Thyroid gland (tissue), 4 donors: ENCODE measurements at regions not wholly inside any gene's neighbourhood (a gene's known extent, or its start where the extent isn't known, plus 50 kb on each side); places are given as distances from the start of the nearest gene placed in this dataset.
"Not testable (repeated sequence)": the region's sequence is repeated elsewhere in the genome, so short reads cannot be mapped to it uniquely, and the experiment has no call there.

ENCODE experiments used
- DNase-seq, 2 donors: peaks; one replicate each; pipeline ENCODE4 v3.0.0-alpha.2; 2019
- H3K27ac ChIP-seq, 3 donors: fragments of 200-600 bp; sonication (generic); 1 replicate in 2 of 3; 2 replicates in 1 of 3; pipeline ENCODE4 v1.5.1; 2016 to 2019; ENCODE audit warnings: mild to moderate bottlenecking in 1 of 3, moderate library complexity in 1 of 3
- H3K27me3 ChIP-seq: fragments of 200-600 bp; sonication (generic); one replicate; pipeline ENCODE4 v1.5.1; 2019
- H3K36me3 ChIP-seq, 2 donors: fragments of 200-600 bp; sonication (generic); one replicate each; pipeline ENCODE4 v1.5.1; 2016 to 2019
- H3K4me1 ChIP-seq, 2 donors: fragments of 200-600 bp; sonication (generic); one replicate each; pipeline ENCODE4 v1.5.1; 2017 to 2019
- H3K4me3 ChIP-seq, 3 donors: fragments of 200-600 bp; sonication (generic); replicated peaks in 1 of 3; 1 replicate in 2 of 3; 2 replicates in 1 of 3; pipeline ENCODE4 v1.5.1; 2016; ENCODE audit warnings: mild to moderate bottlenecking in 1 of 3
- H3K9me3 ChIP-seq: fragments of 200-600 bp; sonication (generic); one replicate; pipeline ENCODE4 v1.5.1; 2017
- POLR2A ChIP-seq, 2 donors: fragments of 450-650 bp; IDR thresholded peaks; one replicate each; pipeline ENCODE4 v1.6.1; 2017; ENCODE audit warnings: antibody characterized with exemption in 2 of 2, mild to moderate bottlenecking in 2 of 2, moderate library complexity in 1 of 2
- WGBS, 2 donors: methylation state at CpG; one replicate each; pipeline ENCODE4 v1.1.5; 2017; 5-methylcytosine and 5-hydroxymethylcytosine counted together
- intact Hi-C: fragments of 100-400 bp; cut with DNase I; formaldehyde crosslinking; loops from one replicate; pipeline ENCODE4 v1.15.1; 2023
- TF ChIP-seq, protein P1 (sequence below), 6 experiments: fragments of 200-600 bp in 3 of 6; fragments of 450-650 bp in 3 of 6; sonication (generic) in 3 of 6; IDR thresholded peaks; one replicate each; pipeline ENCODE4 v1.5.1; 2016 to 2019; ENCODE audit warnings: antibody characterized with exemption in 6 of 6, mild to moderate bottlenecking in 2 of 6, inconsistent platforms in 1 of 6, moderate library complexity in 1 of 6

DNA sequence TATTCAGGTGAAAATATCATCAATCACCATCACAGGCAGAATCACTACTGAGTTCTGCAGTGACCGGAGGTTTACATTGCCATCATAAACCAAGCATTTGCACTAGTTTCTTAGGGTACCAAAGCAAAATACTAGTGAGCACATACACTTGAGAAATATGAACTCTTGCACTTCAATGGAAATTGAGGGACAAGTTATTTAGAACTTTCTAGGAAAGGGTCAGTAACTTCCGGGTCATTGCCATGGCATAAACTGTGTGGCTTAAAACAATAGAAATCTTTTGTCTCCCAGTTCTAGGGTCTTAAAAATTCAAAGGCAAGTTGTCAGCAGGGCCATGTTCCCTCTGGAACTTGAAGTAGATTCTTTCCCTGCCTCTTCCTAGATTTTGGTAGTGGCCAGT, 197.5 kb downstream of the ZC3H11B start:
- H3K27me3 ChIP-seq: no peaks in the 10 kb centered on the region
- H3K9me3 ChIP-seq: no peaks in the 10 kb centered on the region
- TF ChIP-seq POLR2A (IDR thresholded peaks at IDR 0.05): no peak
- TF ChIP-seq, protein P1, sequence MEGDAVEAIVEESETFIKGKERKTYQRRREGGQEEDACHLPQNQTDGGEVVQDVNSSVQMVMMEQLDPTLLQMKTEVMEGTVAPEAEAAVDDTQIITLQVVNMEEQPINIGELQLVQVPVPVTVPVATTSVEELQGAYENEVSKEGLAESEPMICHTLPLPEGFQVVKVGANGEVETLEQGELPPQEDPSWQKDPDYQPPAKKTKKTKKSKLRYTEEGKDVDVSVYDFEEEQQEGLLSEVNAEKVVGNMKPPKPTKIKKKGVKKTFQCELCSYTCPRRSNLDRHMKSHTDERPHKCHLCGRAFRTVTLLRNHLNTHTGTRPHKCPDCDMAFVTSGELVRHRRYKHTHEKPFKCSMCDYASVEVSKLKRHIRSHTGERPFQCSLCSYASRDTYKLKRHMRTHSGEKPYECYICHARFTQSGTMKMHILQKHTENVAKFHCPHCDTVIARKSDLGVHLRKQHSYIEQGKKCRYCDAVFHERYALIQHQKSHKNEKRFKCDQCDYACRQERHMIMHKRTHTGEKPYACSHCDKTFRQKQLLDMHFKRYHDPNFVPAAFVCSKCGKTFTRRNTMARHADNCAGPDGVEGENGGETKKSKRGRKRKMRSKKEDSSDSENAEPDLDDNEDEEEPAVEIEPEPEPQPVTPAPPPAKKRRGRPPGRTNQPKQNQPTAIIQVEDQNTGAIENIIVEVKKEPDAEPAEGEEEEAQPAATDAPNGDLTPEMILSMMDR (IDR thresholded peaks at IDR 0.05): no peak
- WGBS, 2 donors: 89 to 95% methylated on average over 2 of the region's 2 CpGs
- DNase-seq: no peak
- H3K27ac ChIP-seq: no peak overlapping the region
- no peaks in the 10 kb centered on the region for H3K4me1 ChIP-seq
- no peaks in the 10 kb centered on the region for H3K36me3 ChIP-seq
- intact Hi-C loops: loop anchor here (5.0 kb wide), 1 partner anchor 1088 kb away; no protein-coding TSS in a partner anchor
- no peak overlapping the region for H3K4me3 ChIP-seq

DNA sequence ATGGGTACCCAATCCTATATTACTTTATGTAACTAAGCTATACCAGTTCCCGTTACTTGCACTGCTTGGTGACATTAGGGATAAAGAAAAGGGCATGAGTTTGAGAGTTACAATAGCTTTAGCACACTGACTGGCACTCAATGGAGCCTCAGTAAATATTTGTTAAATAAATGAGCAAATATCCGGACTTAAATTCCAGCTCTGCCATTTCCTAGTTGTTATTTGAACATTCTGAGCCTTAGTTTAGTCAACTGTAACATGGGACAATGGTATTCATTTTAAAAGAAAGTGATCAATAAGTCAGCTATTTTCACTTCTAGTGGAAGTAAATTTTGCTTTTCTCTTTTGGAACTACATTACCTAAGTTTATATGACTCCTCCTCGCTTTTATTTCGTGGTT, 198.7 kb downstream of the ZC3H11B start:
- 84 to 86% methylated on average over 4 of the region's 4 CpGs for WGBS, 2 donors
- no peaks in the 10 kb centered on the region for H3K27me3 ChIP-seq
- H3K36me3 ChIP-seq: no peaks in the 10 kb centered on the region
- no peak for TF ChIP-seq POLR2A (IDR thresholded peaks at IDR 0.05)
- TF ChIP-seq, protein P1 (IDR thresholded peaks at IDR 0.05): no peak
- no peaks in the 10 kb centered on the region for H3K9me3 ChIP-seq
- intact Hi-C loops: no loop called here
- no peak overlapping the region for H3K4me3 ChIP-seq
- no peak overlapping the region for H3K27ac ChIP-seq
- DNase-seq: no peak
- no peaks in the 10 kb centered on the region for H3K4me1 ChIP-seq

DNA sequence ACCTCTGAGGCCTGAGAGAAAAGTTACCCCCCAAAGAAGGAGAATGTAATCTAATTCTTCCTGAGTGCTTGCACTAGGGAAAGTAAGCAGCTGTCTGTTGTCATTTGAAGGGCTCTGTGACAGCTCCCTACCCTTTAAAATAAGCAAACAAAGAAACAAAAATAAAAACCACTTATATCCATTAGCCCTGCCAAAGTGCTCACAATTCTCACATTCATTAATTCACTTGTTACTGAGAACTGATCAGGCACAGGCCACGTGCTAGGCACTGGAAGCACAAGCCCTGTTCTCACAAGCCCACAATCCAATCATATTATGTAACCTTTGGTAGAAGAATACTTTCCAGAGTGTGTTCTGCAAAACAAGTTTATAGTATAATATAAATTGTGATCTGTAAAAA, 199.4 kb downstream of the ZC3H11B start:
- H3K27me3 ChIP-seq: no peaks in the 10 kb centered on the region
- no peaks in the 10 kb centered on the region for H3K36me3 ChIP-seq
- 71% methylated on average over 1 of the region's 1 CpG for WGBS, 2 donors
- no peaks in the 10 kb centered on the region for H3K9me3 ChIP-seq
- H3K27ac ChIP-seq: no peak overlapping the region
- no peaks in the 10 kb centered on the region for H3K4me1 ChIP-seq
- no peak for DNase-seq
- H3K4me3 ChIP-seq: no peak overlapping the region
- intact Hi-C loops: no loop called here
- no peak for TF ChIP-seq POLR2A (IDR thresholded peaks at IDR 0.05)
- TF ChIP-seq, protein P1 (IDR thresholded peaks at IDR 0.05): no peak

DNA sequence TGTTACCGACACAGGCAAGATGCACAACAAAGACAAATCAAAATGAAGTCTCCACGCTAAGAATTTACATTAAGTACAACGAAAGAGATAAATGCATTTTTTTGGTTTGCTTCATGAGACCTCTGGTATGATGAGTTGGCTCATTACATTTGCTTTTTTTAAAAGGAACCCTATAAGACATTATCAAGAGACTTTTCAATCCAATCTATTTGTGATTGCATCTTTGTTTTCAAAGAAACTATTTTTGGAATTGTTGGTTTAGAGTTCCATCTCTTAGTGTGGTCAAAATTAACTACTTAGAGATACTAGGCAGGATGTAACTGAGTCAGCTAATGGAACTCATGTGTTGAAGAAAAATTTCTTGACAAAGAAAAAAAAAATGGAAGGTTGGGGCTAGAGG, 200.1 kb downstream of the ZC3H11B start:
- H3K4me1 ChIP-seq: no peaks in the 10 kb centered on the region
- H3K36me3 ChIP-seq: no peaks in the 10 kb centered on the region
- WGBS, 2 donors: 78 to 80% methylated on average over 3 of the region's 3 CpGs
- H3K27me3 ChIP-seq: no peaks in the 10 kb centered on the region
- DNase-seq: no peak
- TF ChIP-seq POLR2A (IDR thresholded peaks at IDR 0.05): no peak
- TF ChIP-seq, protein P1 (IDR thresholded peaks at IDR 0.05): no peak
- intact Hi-C loops: no loop called here
- no peak overlapping the region for H3K4me3 ChIP-seq
- no peak overlapping the region for H3K27ac ChIP-seq
- H3K9me3 ChIP-seq: no peaks in the 10 kb centered on the region

DNA sequence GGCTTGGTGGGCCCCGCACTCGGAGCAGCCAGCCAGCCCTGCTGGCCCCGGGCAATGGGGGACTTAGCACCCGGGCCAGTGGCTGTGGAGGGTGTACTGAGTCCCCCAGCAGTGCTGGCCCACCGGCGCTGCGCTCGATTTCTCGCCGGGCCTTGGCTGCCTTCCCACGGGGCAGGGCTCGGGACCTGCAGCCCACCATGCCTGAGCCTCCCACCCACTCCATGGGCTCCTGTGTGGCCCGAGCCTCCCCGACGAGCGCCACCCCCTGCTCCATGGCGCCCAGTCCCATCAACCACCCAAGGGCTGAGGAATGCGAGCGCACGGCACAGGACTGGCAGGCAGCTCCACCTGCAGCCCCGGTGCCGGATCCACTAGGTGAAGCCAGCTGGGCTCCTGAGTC, 202.2 kb downstream of the ZC3H11B start:
- intact Hi-C loops, H3K4me3 ChIP-seq, H3K27ac ChIP-seq, H3K4me1 ChIP-seq, DNase-seq, H3K9me3 ChIP-seq, H3K27me3 ChIP-seq, H3K36me3 ChIP-seq: not testable (repeated sequence)
- WGBS, 2 donors: no CpG with 5 or more reads among the region's 22 CpGs
